ENCODE measurements at regions not wholly inside any gene's neighbourhood (a gene's known extent, or its start where the extent isn't known, plus 50 kb on each side); places are given as distances from the start of the nearest gene placed in this dataset.

DNA sequence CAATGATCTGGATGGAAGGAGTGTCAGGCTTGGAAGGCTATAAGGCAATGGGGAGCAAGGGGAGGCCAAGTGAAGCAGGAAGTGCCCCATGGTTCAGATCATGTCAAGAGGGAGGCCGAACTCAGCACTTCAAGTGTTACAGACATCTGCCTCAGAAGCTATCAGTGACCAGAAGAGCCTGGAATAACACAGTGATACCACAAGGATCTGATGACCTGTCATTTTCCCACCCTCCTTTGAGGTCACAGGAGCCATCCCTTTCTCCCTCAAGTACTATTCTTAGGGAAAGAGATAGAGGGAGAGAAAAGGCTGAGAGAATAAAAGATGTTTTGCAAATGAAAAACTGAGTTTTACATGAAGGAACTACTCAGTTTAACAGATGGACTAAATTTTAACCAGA, 454.8 kb downstream of the CSNK1G3 start:
- no peak overlapping the region for H3K9ac ChIP-seq (ENCODE audit: low read depth in 2 of 2, low read length in 2 of 2)
- no peak overlapping the region for H3K27ac ChIP-seq
- no peaks in the 10 kb centered on the region for H3K9me3 ChIP-seq
- TF ChIP-seq, protein P1, sequence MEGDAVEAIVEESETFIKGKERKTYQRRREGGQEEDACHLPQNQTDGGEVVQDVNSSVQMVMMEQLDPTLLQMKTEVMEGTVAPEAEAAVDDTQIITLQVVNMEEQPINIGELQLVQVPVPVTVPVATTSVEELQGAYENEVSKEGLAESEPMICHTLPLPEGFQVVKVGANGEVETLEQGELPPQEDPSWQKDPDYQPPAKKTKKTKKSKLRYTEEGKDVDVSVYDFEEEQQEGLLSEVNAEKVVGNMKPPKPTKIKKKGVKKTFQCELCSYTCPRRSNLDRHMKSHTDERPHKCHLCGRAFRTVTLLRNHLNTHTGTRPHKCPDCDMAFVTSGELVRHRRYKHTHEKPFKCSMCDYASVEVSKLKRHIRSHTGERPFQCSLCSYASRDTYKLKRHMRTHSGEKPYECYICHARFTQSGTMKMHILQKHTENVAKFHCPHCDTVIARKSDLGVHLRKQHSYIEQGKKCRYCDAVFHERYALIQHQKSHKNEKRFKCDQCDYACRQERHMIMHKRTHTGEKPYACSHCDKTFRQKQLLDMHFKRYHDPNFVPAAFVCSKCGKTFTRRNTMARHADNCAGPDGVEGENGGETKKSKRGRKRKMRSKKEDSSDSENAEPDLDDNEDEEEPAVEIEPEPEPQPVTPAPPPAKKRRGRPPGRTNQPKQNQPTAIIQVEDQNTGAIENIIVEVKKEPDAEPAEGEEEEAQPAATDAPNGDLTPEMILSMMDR (IDR thresholded peaks at IDR 0.05): no peak
- no peaks in the 10 kb centered on the region for H3K36me3 ChIP-seq
- no peak for DNase-seq
- H3K27me3 ChIP-seq: no peaks in the 10 kb centered on the region
- H3K4me3 ChIP-seq: no peak overlapping the region
- no peaks in the 10 kb centered on the region for H3K4me1 ChIP-seq
- intact Hi-C loops (cut with DNase I): no loop called here

DNA sequence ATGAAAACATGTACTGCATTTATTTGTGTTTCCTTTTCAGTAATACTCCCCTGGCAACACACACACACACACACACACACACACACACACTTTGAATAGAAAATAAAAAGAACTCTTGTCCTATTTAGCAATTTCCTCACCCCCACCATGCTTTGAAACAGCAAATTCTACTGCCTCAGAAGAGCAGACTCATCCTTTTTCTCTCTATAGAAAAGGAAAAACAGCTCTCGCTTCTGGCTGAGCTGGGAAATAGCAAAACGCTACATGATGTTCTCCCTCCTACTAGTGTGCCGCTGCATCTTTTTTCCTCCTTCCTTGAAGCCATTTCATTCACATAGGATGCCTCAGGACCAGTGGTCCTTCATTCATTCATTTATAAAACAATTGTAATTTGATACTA, 453.6 kb downstream of the CSNK1G3 start:
- Histone ChIP-seq H3K9ac (ENCODE audit: low read depth in 2 of 2, low read length in 2 of 2) (no peak overlapping the region), H3K4me1 (no peaks in the 10 kb centered on the region), H3K36me3 (no peaks in the 10 kb centered on the region), H3K27me3 (no peaks in the 10 kb centered on the region), H3K27ac (no peak overlapping the region), H3K9me3 (no peaks in the 10 kb centered on the region), H3K4me3 (no peak overlapping the region)
- no peak for DNase-seq
- intact Hi-C loops (cut with DNase I): no loop called here
- TF ChIP-seq, protein P1 (IDR thresholded peaks at IDR 0.05): no peak

DNA sequence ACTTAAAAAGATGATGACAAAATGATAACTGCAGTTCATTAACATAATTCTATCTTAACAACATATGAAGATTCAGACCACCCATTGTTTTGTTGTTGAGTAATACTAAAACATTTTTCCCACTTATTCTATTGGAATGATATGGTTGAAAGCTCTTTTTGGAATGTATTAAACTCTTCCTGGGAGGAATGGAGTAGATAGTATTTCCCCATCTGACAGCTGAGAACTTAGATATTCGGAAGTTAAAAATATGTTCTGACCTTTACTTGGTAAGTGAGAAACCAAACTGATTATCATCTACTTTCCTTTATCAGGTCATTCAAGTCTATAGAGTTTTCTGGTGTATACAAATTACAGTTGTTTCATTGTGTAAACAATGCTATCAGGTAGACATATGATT, 452.9 kb downstream of the CSNK1G3 start:
- Histone ChIP-seq H3K27me3 (no peaks in the 10 kb centered on the region), H3K4me3 (no peak overlapping the region), H3K36me3 (no peaks in the 10 kb centered on the region), H3K4me1 (no peaks in the 10 kb centered on the region), H3K9ac (ENCODE audit: low read depth in 2 of 2, low read length in 2 of 2) (no peak overlapping the region), H3K27ac (no peak overlapping the region), H3K9me3 (no peaks in the 10 kb centered on the region)
- intact Hi-C loops (cut with DNase I): no loop called here
- TF ChIP-seq, protein P1 (IDR thresholded peaks at IDR 0.05): no peak
- no peak for DNase-seq

DNA sequence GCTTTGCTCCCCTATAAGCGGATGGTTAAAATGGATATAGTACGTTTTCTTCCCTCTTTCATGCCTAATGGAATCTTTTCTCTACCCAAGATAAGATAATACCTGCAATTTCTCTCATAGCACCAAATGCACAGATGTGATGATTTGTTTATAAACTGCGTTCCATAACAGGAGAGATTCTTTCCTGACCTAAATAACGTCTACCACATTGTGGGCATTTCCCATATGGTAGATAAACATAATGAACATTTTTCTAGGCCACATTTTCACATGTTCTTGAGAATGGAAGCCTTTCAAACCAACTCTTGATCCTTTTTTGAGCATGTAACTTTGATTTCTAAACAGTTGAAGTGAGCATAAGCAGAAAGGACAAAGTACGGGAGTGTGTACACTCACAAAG, 448.5 kb downstream of the CSNK1G3 start:
- Histone ChIP-seq H3K4me3 (no peak overlapping the region), H3K4me1 (no peaks in the 10 kb centered on the region), H3K27ac (no peak overlapping the region), H3K9ac (ENCODE audit: low read depth in 2 of 2, low read length in 2 of 2) (no peak overlapping the region), H3K27me3 (no peaks in the 10 kb centered on the region), H3K36me3 (no peaks in the 10 kb centered on the region), H3K9me3 (no peaks in the 10 kb centered on the region)
- intact Hi-C loops (cut with DNase I): no loop called here
- TF ChIP-seq, protein P1 (IDR thresholded peaks at IDR 0.05): no peak
- DNase-seq: no peak

DNA sequence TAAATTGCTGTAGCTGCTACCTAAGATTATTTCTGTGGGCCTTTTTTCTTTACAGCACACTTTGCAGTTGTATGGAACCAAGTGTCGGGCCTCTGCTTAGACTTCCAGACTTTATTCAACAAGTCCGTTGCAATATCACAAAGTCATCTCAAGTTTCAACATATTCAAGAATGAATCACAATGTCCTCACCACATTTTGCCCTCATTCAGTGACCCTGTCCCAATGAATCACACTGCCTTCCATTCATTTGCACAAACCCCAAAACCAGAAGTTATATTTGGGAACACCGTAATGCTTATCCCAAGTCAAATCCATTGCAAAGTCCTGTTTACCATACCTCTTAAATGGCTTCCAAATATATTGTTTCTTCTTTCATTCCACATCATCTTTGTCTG, 439.6 kb downstream of the CSNK1G3 start:
- Histone ChIP-seq H3K9me3 (no peaks in the 10 kb centered on the region), H3K9ac (ENCODE audit: low read depth in 2 of 2, low read length in 2 of 2) (no peak overlapping the region), H3K36me3 (no peaks in the 10 kb centered on the region), H3K4me1 (no peaks in the 10 kb centered on the region), H3K27ac (no peak overlapping the region), H3K4me3 (no peak overlapping the region), H3K27me3 (no peaks in the 10 kb centered on the region)
- TF ChIP-seq, protein P1 (IDR thresholded peaks at IDR 0.05): no peak
- DNase-seq: no peak
- intact Hi-C loops (cut with DNase I): no loop called here

Data from colonic mucosa (tissue), 4 donors.